SU-DHL-6 (cell line): ENCODE measurements at regions not wholly inside any gene's neighbourhood (a gene's known extent, or its start where the extent isn't known, plus 50 kb on each side); places are given as distances from the start of the nearest gene placed in this dataset.
"Not testable (repeated sequence)": the region's sequence is repeated elsewhere in the genome, so short reads cannot be mapped to it uniquely, and the experiment has no call there.

ENCODE experiments used
- CTCF ChIP-seq: fragments of 200-600 bp; sonication (generic); IDR thresholded peaks from one replicate; pipeline ENCODE4 v1.5.1; 2017; ENCODE audit warnings: antibody characterized with exemption, mild to moderate bottlenecking, low read length, moderate library complexity; ENCODE audit not compliant: insufficient read depth, poor library complexity, severe bottlenecking
- EZH2phosphoT487 ChIP-seq: fragments of 200-600 bp; sonication (generic), shearing (Covaris generic); conservative IDR thresholded peaks from 2 replicates; pipeline ENCODE4 v1.6.1; 2018; ENCODE audit warnings: mild to moderate bottlenecking, antibody characterized with exemption, low read length, moderate library complexity, mixed read lengths

DNA sequence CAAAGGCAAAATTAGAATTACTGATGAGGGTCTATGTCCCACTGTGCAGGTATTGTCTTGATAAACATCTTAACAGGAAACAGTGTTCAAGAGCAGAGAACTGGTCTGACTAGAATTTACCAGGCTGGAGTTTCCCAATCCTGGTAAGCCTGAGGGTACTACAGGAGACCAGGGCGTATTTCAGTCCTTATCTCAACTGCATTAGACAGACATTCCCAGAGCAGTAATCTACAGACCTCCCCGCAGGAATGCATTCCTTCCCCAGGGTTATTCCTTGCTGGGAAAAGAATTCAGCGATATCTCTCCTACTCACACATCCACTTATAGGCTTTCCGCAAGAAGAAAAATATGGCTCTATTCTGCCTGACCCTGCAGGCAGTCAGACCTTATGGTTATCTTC, 276.0 kb upstream of the SUCLG2 start:
- not testable (repeated sequence) for TF ChIP-seq CTCF, EZH2phosphoT487
